SH-SY5Y (cell line): ENCODE measurements at regions not wholly inside any gene's neighbourhood (a gene's known extent, or its start where the extent isn't known, plus 50 kb on each side); places are given as distances from the start of the nearest gene placed in this dataset.

ENCODE experiments used
- GATA2 ChIP-seq: IDR thresholded peaks from 2 replicates; pipeline ENCODE4 v1.6.1; 2011; ENCODE audit warnings: mild to moderate bottlenecking, low read depth, low read length
- GATA3 ChIP-seq: IDR thresholded peaks from 2 replicates; pipeline ENCODE4 v1.6.1; 2011; ENCODE audit warnings: low read depth, mild to moderate bottlenecking, low read length, moderate library complexity

- no peak for TF ChIP-seq GATA3
- no peak for TF ChIP-seq GATA2
These were observed 204.7 kb downstream of the KITLG start for GRCh38 chr12:88375306-88376305.

- TF ChIP-seq GATA3 (no peak), GATA2 (no peak)
These were observed 202.3 kb downstream of the KITLG start for GRCh38 chr12:88377973-88378372.

DNA sequence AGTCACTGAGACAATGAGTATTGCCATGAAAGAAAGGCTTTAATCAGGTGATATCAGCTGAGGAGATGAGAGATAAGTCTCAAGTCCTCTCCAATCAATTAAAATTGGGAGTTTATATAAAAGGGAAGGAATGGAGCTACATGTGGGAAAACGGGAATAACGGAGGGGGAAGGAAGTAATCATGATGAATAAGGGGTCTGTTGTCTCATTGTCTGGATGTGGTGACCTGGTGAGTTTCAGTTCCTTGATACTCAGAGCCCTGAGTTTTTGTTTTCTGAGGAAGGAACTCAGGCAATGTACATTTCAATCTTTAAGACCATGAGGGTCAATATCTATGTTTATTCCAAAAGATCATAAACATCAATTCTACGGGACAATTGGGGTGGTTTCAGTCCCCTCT is 198.8 kb downstream of the KITLG start:
- TF ChIP-seq GATA3 (no peak), GATA2 (no peak)

GRCh38 chr12:88383405-88383804 is 196.9 kb downstream of the KITLG start:
- TF ChIP-seq GATA2 = no peak
- no peak for TF ChIP-seq GATA3

DNA sequence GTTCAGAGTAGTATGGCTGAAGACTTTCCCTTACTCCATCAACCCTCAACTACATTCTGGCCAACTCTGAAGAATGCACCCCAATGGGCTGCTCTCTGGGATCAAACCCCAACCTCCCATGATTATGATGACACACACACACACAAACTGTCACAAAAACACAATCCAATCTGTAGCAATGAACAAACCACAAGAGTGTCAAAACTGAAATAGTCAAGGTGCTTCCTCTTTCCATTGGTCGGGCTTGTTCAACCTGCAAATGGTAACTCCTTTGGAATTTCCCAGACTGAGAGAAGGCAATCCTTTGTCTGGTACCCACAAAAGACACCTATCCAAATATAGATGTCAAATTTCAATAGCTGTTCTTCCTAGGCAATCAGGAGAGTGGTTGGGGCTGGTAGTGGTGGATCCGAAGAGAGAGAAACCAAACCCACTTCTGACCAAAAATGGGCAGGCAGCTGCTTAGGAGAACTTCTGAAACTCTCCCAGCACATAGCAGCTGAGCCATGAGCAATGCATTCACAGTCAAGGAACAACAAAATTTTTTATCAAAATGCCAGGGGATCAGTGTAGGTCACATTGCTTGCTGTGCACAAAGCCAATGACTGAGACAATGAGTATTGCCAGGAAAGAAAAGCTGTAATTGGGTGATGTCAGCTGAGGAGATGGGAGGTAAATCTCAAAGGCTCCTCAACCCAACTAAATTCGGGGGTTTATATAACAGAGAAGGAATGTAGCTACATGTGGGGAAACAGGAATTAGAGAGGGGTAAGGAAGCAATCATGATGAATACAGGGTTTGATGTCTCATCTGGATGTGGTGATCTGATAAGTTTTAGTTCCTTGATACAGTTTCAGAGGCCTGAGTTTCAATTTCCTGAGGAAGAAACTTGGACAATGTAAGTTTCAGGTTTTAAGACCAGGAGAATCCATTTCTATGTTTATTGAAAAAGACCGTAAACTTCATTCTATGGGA is 191.4 kb downstream of the KITLG start:
- no peak for TF ChIP-seq GATA2
- TF ChIP-seq GATA3 = no peak

DNA sequence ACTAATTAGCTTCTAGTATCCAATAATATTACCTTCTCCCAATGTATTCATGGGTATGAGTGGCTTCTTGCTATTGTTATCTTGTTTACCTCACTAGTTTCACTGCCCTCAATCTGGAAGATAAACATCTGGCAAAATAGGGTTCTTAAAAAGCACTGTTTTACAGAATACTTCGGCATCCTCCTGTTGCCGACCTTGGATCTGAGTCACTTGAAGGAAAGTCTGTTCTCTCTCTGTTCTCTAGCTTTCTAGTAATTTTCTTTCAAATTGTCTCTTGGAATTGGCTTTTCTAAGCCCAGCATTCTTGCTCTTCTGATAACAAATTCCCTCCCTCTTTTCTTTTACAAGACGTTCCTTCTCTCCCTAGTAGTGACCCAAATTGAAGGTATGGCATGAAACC is 189.5 kb downstream of the KITLG start:
- no peak for TF ChIP-seq GATA3
- TF ChIP-seq GATA2 = no peak

GRCh38 chr12:88391556-88391955 is 188.7 kb downstream of the KITLG start:
- no peak for TF ChIP-seq GATA2
- TF ChIP-seq GATA3 = no peak

DNA sequence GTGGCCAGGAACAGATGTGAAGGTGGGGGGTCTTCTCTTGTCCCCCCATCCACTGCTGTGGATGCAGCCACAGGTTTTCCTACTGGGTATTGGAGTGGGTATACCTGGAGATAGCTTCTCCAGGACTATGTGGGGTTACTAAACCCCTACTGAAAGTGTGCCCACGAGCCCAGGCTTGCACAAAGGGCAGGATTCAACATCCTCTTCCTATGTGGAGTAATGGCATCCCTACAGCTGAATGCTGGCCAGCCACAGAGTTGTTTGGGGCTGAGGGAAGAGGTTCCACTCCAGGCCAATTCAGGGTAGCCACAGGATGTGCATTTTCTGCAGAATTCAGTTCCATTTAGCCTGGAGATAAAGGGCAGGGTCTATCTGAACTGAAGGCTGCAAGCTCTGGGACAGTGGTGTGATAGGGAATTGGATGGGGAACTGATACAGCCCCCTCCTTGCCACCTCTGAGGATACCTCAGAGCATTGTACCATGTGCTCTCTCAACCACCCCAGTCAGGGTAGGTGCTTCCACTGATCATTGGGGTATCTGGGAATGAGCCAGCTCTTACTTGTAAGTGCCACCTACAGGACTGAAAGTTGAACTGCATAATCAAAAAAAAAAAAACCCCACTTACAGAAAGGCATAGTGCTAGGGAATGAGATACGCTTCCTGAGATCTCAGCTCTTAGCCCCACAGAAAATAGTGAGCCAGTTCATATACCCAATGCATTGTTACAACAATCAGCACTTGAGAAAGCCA is 187.1 kb downstream of the KITLG start:
- no peak for TF ChIP-seq GATA2
- no peak for TF ChIP-seq GATA3

DNA sequence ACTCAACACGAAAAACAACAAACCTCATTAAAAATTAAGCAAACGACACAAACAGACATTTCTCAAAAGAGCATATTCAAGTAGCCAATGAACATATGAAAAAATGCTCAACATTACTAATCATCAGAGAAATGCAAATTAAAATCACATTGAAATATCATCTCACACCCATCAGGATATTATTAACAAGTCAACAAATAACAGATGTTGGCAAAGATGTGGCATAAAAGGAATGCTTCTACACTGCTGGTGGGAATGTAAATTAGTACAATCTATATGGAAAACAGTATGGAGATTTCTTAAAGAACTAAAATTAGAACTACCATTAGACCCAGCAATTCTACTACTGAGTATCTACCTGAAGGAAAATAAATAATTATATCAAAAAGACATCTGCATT is 182.2 kb downstream of the KITLG start:
- TF ChIP-seq GATA3 (no peak), GATA2 (no peak)

GRCh38 chr12:88399811-88400210 is 180.5 kb downstream of the KITLG start:
- TF ChIP-seq GATA2 = no peak
- no peak for TF ChIP-seq GATA3

DNA sequence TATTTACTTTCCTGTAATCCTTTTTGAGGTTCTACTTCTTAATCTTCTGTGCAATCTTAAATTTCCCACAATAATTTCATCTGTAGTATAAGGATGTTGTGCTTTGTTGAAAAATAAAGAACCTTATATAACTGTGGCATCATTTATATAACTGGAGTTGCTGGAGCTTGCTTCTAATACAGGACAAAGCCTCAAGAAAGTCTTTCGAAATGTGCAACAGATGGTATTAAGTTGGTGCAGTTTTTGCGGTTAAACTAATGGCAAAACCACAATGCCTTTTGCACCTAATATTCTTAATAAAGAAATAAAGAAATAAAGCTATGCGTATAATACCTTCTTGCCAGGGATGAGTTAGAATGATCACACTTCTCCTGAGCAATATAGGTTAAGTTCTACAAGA is 180.0 kb downstream of the KITLG start:
- TF ChIP-seq GATA3 (no peak), GATA2 (no peak)

DNA sequence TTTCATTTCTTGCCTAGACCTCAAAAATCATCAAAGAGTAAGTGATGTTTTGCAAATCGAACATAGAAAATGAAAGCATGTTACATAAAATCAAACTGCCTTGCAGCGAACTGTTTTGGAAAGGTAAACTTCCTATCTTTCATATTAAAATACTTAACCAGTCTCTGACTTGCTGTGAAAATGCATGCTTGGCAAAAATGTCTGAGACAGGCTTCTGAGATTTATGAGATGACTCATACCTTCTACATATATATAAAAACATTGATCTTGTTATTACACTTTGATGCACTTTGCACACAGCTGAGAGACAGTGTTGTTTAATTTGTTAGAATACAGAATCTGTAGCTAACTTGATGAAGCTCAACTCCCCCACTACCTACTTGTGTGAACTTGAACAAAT is 179.1 kb downstream of the KITLG start:
- TF ChIP-seq GATA3 = no peak
- TF ChIP-seq GATA2 = no peak

GRCh38 chr12:88406905-88407304 is 173.4 kb downstream of the KITLG start:
- TF ChIP-seq GATA2 (no peak), GATA3 (no peak)
